HepG2 (cell line): ENCODE measurements at regions not wholly inside any gene's neighbourhood (a gene's known extent, or its start where the extent isn't known, plus 50 kb on each side); places are given as distances from the start of the nearest gene placed in this dataset.

ENCODE experiments used
- BHLHE40 ChIP-seq: IDR thresholded peaks from 2 replicates; pipeline ENCODE4 v1.6.1; 2011; ENCODE audit warnings: low read length, improper control_type of control experiment
- BRCA1 ChIP-seq: sonication (generic); formaldehyde crosslinking; IDR thresholded peaks from 2 replicates; pipeline ENCODE4 v1.4.0; 2020; ENCODE audit warnings: missing genetic modification reagents
- CTCF ChIP-seq: sonication (generic); formaldehyde crosslinking; IDR thresholded peaks from 2 replicates; pipeline ENCODE4 v1.5.0; 2020; ENCODE audit warnings: mild to moderate bottlenecking, missing genetic modification reagents, moderate library complexity
- EP300 ChIP-seq, 3 experiments: sonication (generic) in 1 of 3; formaldehyde crosslinking in 1 of 3; IDR thresholded peaks; 2 replicates each; pipeline versions ENCODE4 v1.5.1 to v1.6.1; 2011 to 2020; ENCODE audit warnings: low read depth in 2 of 3, low read length in 2 of 3, borderline replicate concordance in 1 of 3, improper control_type of control experiment in 1 of 3, mild to moderate bottlenecking in 1 of 3, missing genetic modification reagents in 1 of 3, moderate library complexity in 1 of 3
- FOXM1 ChIP-seq: sonication (generic); formaldehyde crosslinking; IDR thresholded peaks from 2 replicates; pipeline ENCODE4 v1.5.0; 2020; ENCODE audit warnings: missing genetic modification reagents
- HNRNPUL1 ChIP-seq: fragments of 200-400 bp; formaldehyde crosslinking; IDR thresholded peaks from 2 replicates; pipeline ENCODE4 v1.6.1; 2017; ENCODE audit warnings: low read depth, mild to moderate bottlenecking, low read length, moderate library complexity
- MAFK ChIP-seq, 2 experiments: IDR thresholded peaks in 1 of 2; conservative IDR thresholded peaks in 1 of 2; 2 replicates each; pipeline ENCODE4 v1.6.1; 2011; ENCODE audit warnings: improper control_type of control experiment in 2 of 2, low read length in 2 of 2
- MED1 ChIP-seq: sonication (generic); formaldehyde crosslinking; IDR thresholded peaks from 2 replicates; pipeline ENCODE4 v1.4.0; 2020; ENCODE audit warnings: missing genetic modification reagents
- PCBP1 ChIP-seq: fragments of 200-400 bp; formaldehyde crosslinking; IDR thresholded peaks from 2 replicates; pipeline ENCODE4 v1.6.1; 2017; ENCODE audit warnings: mild to moderate bottlenecking, low read depth, low read length, borderline replicate concordance
- POLR2A ChIP-seq, 2 experiments: IDR thresholded peaks; 2 replicates each; pipeline ENCODE4 v1.6.1; 2011; ENCODE audit warnings: low read depth in 2 of 2, low read length in 2 of 2, mild to moderate bottlenecking in 1 of 2, moderate library complexity in 1 of 2; ENCODE audit not compliant: insufficient read depth in 1 of 2
- ZNF775 ChIP-seq: sonication (generic); formaldehyde crosslinking; IDR thresholded peaks from 2 replicates; pipeline ENCODE4 v1.4.0; 2020; ENCODE audit warnings: missing genetic modification reagents, mild to moderate bottlenecking, moderate library complexity, borderline replicate concordance
- ZZZ3 ChIP-seq: sonication (generic); formaldehyde crosslinking; IDR thresholded peaks from 2 replicates; pipeline ENCODE4 v1.4.0; 2020; ENCODE audit warnings: missing genetic modification reagents, mild to moderate bottlenecking, borderline replicate concordance

GRCh38 chr5:160959804-160960203 is 107.8 kb upstream of the ATP10B start:
- no peak for TF ChIP-seq CTCF (CRISPR knock-in tag)
- TF ChIP-seq ZNF775 (CRISPR knock-in tag), result no peak
- no peak for TF ChIP-seq HNRNPUL1
- TF ChIP-seq POLR2A (IDR thresholded peaks at IDR 0.05; ENCODE audit: insufficient read depth in 1 of 2, low read depth in 2 of 2, low read length in 2 of 2), result no peak
- TF ChIP-seq MED1 (CRISPR knock-in tag), result no peak
- no peak for TF ChIP-seq EP300 (IDR thresholded peaks at IDR 0.05; ENCODE audit: low read depth in 2 of 2, low read length in 2 of 2)
- no peak for TF ChIP-seq EP300 (CRISPR knock-in tag; IDR thresholded peaks at IDR 0.05; ENCODE audit: borderline replicate concordance)
- no peak for TF ChIP-seq PCBP1
- TF ChIP-seq BRCA1 (CRISPR knock-in tag), result no peak
- TF ChIP-seq FOXM1, result no peak
- no peak for TF ChIP-seq ZZZ3
- TF ChIP-seq MAFK (conservative IDR thresholded peaks at IDR 0.05 in 1 of 2, IDR thresholded peaks at IDR 0.05 in 1 of 2; ENCODE audit: low read length in 2 of 2), result no peak
- no peak for TF ChIP-seq BHLHE40
